Parathyroid adenoma (tissue), 2 donors: ENCODE measurements at regions not wholly inside any gene's neighbourhood (a gene's known extent, or its start where the extent isn't known, plus 50 kb on each side); places are given as distances from the start of the nearest gene placed in this dataset.

Source experiments
- H2AFZ ChIP-seq: fragments of 300-600 bp; sonication (generic); one replicate; pipeline ENCODE4 v1.7.0; 2017; ENCODE audit warnings: antibody characterized with exemption, mild to moderate bottlenecking
- H3K27ac ChIP-seq: fragments of 300-600 bp; sonication (generic); one replicate; pipeline ENCODE4 v1.7.0; 2017
- H3K27me3 ChIP-seq: fragments of 300-600 bp; sonication (generic); one replicate; pipeline ENCODE4 v1.7.0; 2017; ENCODE audit warnings: low read length; ENCODE audit not compliant: control insufficient read depth, insufficient read depth
- H3K36me3 ChIP-seq: fragments of 300-600 bp; sonication (generic); one replicate; pipeline ENCODE4 v1.7.0; 2017; ENCODE audit warnings: low read length; ENCODE audit not compliant: control insufficient read depth, insufficient read depth
- H3K4me1 ChIP-seq: fragments of 300-600 bp; sonication (generic); one replicate; pipeline ENCODE4 v1.7.0; 2017; ENCODE audit warnings: control low read depth
- H3K4me2 ChIP-seq: fragments of 300-600 bp; sonication (generic); one replicate; pipeline ENCODE4 v1.7.0; 2017; ENCODE audit warnings: low read length
- H3K4me3 ChIP-seq: fragments of 300-600 bp; sonication (generic); one replicate; pipeline ENCODE4 v1.7.0; 2017; ENCODE audit warnings: low read depth, low read length
- H3K79me2 ChIP-seq: fragments of 300-600 bp; sonication (generic); one replicate; pipeline ENCODE4 v1.7.0; 2017; ENCODE audit warnings: control low read depth
- H3K9ac ChIP-seq: fragments of 300-600 bp; sonication (generic); one replicate; pipeline ENCODE4 v1.7.0; 2017; ENCODE audit warnings: mild to moderate bottlenecking
- H3K9me3 ChIP-seq: fragments of 300-600 bp; sonication (generic); one replicate; pipeline ENCODE4 v1.7.0; 2017; ENCODE audit warnings: low read length; ENCODE audit not compliant: control insufficient read depth
- CTCF ChIP-seq: fragments of 300-600 bp; sonication (generic); IDR thresholded peaks from one replicate; pipeline ENCODE4 v1.7.0; 2017; ENCODE audit warnings: antibody characterized with exemption, mild to moderate bottlenecking
- donor health status: primary hyperparathyroidism.

GRCh38 chr4:164531336-164531735 lies 222.6 kb upstream of the SMIM31 start:
- Histone ChIP-seq H3K79me2 (no peaks in the 10 kb centered on the region), H3K27ac (no peak overlapping the region), H3K36me3 (no peaks in the 10 kb centered on the region), H2AFZ (no peak overlapping the region), H3K4me2 (no peak overlapping the region), H3K9me3 (no peaks in the 10 kb centered on the region), H3K9ac (no peak overlapping the region), H3K4me3 (no peak overlapping the region), H3K4me1 (no peaks in the 10 kb centered on the region), H3K27me3 (no peaks in the 10 kb centered on the region)
- no peak for TF ChIP-seq CTCF

DNA sequence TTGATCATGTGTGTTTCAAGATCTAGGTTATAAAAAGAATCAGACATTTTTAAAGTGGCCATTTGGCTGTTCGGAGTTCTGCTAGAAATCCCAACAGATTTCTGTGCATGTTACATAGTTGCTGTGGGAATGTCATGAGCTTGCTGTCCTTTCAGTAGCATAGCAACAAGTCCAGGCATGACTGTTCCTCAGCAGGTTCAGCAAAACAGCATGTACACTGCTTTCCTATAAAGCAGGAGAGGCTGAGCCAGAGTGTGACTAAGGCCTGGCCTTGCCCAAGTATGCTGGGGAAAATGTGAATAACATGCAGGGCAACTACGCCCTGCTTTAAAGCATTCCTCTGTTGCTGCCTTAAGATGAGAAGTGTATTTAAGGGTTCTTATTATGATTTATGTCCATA lies 217.1 kb upstream of the SMIM31 start:
- Histone ChIP-seq H3K9ac (no peak overlapping the region), H3K9me3 (no peaks in the 10 kb centered on the region), H3K27ac (no peak overlapping the region), H3K4me2 (no peak overlapping the region), H3K4me1 (no peaks in the 10 kb centered on the region), H3K79me2 (no peaks in the 10 kb centered on the region), H3K27me3 (no peaks in the 10 kb centered on the region), H2AFZ (no peak overlapping the region), H3K4me3 (no peak overlapping the region), H3K36me3 (no peaks in the 10 kb centered on the region)
- TF ChIP-seq CTCF: no peak

- Histone ChIP-seq H3K4me3 (no peak overlapping the region), H3K36me3 (no peaks in the 10 kb centered on the region), H3K79me2 (no peaks in the 10 kb centered on the region), H3K9me3 (no peaks in the 10 kb centered on the region), H3K27ac (no peak overlapping the region), H2AFZ (no peak overlapping the region), H3K4me1 (no peaks in the 10 kb centered on the region), H3K4me2 (no peak overlapping the region), H3K27me3 (no peaks in the 10 kb centered on the region), H3K9ac (no peak overlapping the region)
- TF ChIP-seq CTCF: no peak
Measured at GRCh38 chr4:164538097-164538496, 215.8 kb upstream of the SMIM31 start.

DNA sequence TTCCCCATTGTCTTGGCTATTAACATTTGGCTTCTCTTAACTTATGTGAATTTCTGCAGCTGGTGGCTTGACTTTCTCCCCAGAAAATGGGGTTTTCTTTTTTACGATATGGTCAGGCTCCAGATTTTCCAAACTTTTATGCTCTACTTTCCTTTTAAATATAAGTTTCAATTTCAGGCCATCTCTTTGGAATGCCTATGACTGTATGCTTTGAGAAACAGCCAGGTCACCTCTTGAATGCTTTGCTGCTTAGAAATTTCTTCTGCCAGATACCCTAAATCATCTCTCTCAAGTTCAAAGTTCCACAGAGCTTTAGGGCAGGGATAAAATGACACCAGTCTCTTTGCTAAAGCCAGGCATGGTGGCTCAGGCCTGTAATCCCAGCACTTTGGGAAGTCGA lies 212.9 kb upstream of the SMIM31 start:
- Histone ChIP-seq H3K27me3 (no peaks in the 10 kb centered on the region), H3K4me2 (no peak overlapping the region), H3K4me1 (no peaks in the 10 kb centered on the region), H3K9me3 (no peaks in the 10 kb centered on the region), H3K4me3 (no peak overlapping the region), H3K9ac (no peak overlapping the region), H2AFZ (no peak overlapping the region), H3K36me3 (no peaks in the 10 kb centered on the region), H3K27ac (no peak overlapping the region), H3K79me2 (no peaks in the 10 kb centered on the region)
- TF ChIP-seq CTCF: no peak

DNA sequence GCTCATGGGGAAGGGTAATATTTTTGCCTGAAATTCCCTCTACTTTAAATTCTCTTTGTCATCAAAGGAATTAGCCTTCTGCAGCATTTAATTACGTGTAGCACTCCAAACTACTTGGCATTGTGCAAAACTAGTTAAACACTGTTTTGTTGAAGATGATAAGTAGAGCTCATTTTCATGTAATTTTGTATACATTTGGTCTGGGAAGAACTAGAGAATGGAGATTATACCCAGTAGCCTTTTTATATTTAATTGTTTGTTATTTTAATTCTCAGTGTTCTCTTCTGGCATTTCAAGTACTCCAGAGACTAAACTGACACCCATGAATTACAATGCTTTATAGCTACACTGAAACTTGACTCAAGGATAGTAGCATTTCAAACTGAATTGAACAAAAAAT lies 211.5 kb upstream of the SMIM31 start:
- no peaks in the 10 kb centered on the region for H3K27me3 ChIP-seq
- H3K4me2 ChIP-seq: no peak overlapping the region
- H3K9me3 ChIP-seq: no peaks in the 10 kb centered on the region
- no peak overlapping the region for H3K27ac ChIP-seq
- no peak overlapping the region for H3K4me3 ChIP-seq
- no peaks in the 10 kb centered on the region for H3K4me1 ChIP-seq
- no peaks in the 10 kb centered on the region for H3K36me3 ChIP-seq
- H3K79me2 ChIP-seq: no peaks in the 10 kb centered on the region
- H2AFZ ChIP-seq: no peak overlapping the region
- H3K9ac ChIP-seq: no peak overlapping the region
- TF ChIP-seq CTCF: no peak
